Activated CD4-positive, alpha-beta T cell treated with anti-CD3 and anti-CD28 coated beads, Interleukin-2, amount 50 U/mL, for 24 hours (primary cell): ENCODE measurements at regions not wholly inside any gene's neighbourhood (a gene's known extent, or its start where the extent isn't known, plus 50 kb on each side); places are given as distances from the start of the nearest gene placed in this dataset.
A peak's percentile ranks its signal among the peaks of the same experiment; 100 is the strongest.
"Not testable (repeated sequence)": the region's sequence is repeated elsewhere in the genome, so short reads cannot be mapped to it uniquely, and the experiment has no call there.

ENCODE experiments used
- DNase-seq, 2 donors: peaks; one replicate each; pipeline ENCODE4 v3.0.0-alpha.2; 2020; ENCODE audit warnings: low read depth in 1 of 2, low spot score in 1 of 2

- no peak for DNase-seq
Measured at GRCh38 chr13:48583859-48584311, 51.0 kb upstream of the RCBTB2 start.

GRCh38 chr13:48585456-48585840 is 52.6 kb upstream of the RCBTB2 start:
- no peak for DNase-seq

GRCh38 chr13:48586591-48587103 is 53.8 kb upstream of the RCBTB2 start:
- DNase-seq, result no peak

GRCh38 chr13:48588120-48588519 is 55.2 kb upstream of the RCBTB2 start:
- no peak for DNase-seq

GRCh38 chr13:48590141-48590901 is 57.4 kb upstream of the RCBTB2 start:
- no peak for DNase-seq

- DNase-seq, result not testable (repeated sequence)
Measured at GRCh38 chr13:48591124-48591872, 58.4 kb upstream of the RCBTB2 start.

GRCh38 chr13:48591889-48592687 is 59.2 kb upstream of the RCBTB2 start:
- no peak for DNase-seq

- DNase-seq, result no peak
Measured at GRCh38 chr13:48592688-48593049, 59.8 kb upstream of the RCBTB2 start.

GRCh38 chr13:48593536-48593935 is 60.2 kb upstream of the CYSLTR2 start:
- no peak for DNase-seq

GRCh38 chr13:48594096-48594815 is 59.5 kb upstream of the CYSLTR2 start:
- no peak for DNase-seq

GRCh38 chr13:48595431-48596429 is 58.0 kb upstream of the CYSLTR2 start:
- peak in 1 of 2 donors; percentile 52 for DNase-seq

- no peak for DNase-seq
Measured at GRCh38 chr13:48600374-48601364, 53.1 kb upstream of the CYSLTR2 start.

GRCh38 chr13:48602296-48603016 is 51.3 kb upstream of the CYSLTR2 start:
- DNase-seq, result no peak

- DNase-seq, result no peak
Measured at GRCh38 chr13:48603375-48603774, 50.4 kb upstream of the CYSLTR2 start.
